ENCODE measurements at regions not wholly inside any gene's neighbourhood (a gene's known extent, or its start where the extent isn't known, plus 50 kb on each side); places are given as distances from the start of the nearest gene placed in this dataset.

GRCh38 chr21:15520811-15521643, 208.8 kb upstream of the USP25 start:
- H3K4me3 ChIP-seq (ENCODE audit: low read depth, low read length), result no peak overlapping the region
- DNase-seq (ENCODE audit: low read depth), result no peak
- TF ChIP-seq CTCF (IDR thresholded peaks at IDR 0.05; ENCODE audit: control insufficient read depth, extremely low read depth, insufficient read depth), result no peak

DNA sequence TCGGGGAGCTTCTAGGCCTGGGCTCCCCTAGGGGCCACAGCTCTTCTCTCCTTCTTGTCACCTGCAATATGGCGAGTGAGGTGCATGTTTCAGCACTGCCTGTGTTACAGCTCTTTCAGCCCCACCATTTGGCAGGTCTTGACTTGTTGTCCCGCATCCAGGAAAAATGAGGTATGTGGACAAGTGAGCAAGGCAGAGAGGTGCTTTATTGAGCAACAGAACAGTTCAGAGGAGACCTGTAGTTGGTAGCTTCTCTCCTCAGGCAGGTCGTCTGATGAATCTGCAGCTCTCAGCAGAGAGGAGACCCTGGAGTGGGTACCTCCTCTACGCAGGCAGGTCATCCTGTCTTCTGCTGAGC, 208.2 kb upstream of the USP25 start:
- no peak overlapping the region for H3K4me3 ChIP-seq (ENCODE audit: low read depth, low read length)
- no peak for DNase-seq (ENCODE audit: low read depth)
- no peak for TF ChIP-seq CTCF (IDR thresholded peaks at IDR 0.05; ENCODE audit: control insufficient read depth, extremely low read depth, insufficient read depth)

DNA sequence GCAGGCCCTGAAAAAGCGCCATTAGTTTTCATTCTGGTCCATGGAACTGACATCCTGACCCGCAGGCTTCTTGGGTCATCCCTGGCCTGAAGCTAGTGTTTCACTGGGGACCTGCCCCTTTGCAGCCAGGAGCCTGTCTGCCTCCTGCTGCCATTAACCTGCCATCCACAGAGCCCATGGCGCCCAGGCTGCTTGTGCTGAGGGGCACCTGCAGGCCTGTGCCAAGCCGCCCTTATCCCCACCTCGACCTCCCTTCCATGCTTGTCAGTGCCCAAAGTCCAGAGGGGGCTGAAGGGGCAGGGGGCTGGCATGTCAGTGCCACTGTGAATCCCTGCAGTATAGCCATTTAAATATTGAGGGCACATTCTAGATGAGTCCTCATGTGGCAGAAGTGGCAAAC, 207.6 kb upstream of the USP25 start:
- H3K4me3 ChIP-seq (ENCODE audit: low read depth, low read length), result no peak overlapping the region
- no peak for DNase-seq (ENCODE audit: low read depth)
- no peak for TF ChIP-seq CTCF (IDR thresholded peaks at IDR 0.05; ENCODE audit: control insufficient read depth, extremely low read depth, insufficient read depth)

- no peak for TF ChIP-seq CTCF (IDR thresholded peaks at IDR 0.05; ENCODE audit: control insufficient read depth, extremely low read depth, insufficient read depth)
These were observed 204.9 kb upstream of the USP25 start for GRCh38 chr21:15524855-15525254.

GRCh38 chr21:15526798-15527197, 203.0 kb upstream of the USP25 start:
- no peak for DNase-seq (ENCODE audit: low read depth)
- H3K4me3 ChIP-seq (ENCODE audit: low read depth, low read length), result no peak overlapping the region
- TF ChIP-seq CTCF (IDR thresholded peaks at IDR 0.05; ENCODE audit: control insufficient read depth, extremely low read depth, insufficient read depth), result no peak

More at GRCh38 chr21:15524855-15525254, 204.9 kb upstream of the USP25 start:
- no peak overlapping the region for H3K4me3 ChIP-seq (ENCODE audit: low read depth, low read length)
- no peak for DNase-seq (ENCODE audit: low read depth)

- no peak for TF ChIP-seq CTCF (IDR thresholded peaks at IDR 0.05; ENCODE audit: control insufficient read depth, extremely low read depth, insufficient read depth)
- DNase-seq (ENCODE audit: low read depth), result no peak
- H3K4me3 ChIP-seq (ENCODE audit: low read depth, low read length), result no peak overlapping the region
These were observed 201.4 kb upstream of the USP25 start for GRCh38 chr21:15528346-15528745.

DNA sequence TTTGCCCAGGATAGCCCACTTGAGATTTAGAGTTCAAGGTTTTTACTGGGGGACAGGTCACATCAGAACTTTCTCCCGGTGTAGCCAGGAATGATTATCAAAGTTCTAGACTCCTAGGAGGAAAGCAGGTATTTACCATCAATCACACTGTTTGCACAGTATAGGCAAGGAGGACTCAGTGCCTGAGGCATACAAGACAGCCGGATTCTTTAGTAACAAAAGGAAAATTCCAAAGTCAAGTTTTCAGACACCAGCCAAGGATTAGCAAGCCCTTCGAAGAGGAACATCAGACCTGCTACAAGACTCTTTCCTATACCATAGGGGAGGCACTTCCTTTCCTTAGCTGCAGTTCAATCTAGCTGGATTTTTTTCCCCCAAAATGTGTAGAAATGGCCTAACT, 197.8 kb upstream of the USP25 start:
- TF ChIP-seq CTCF (IDR thresholded peaks at IDR 0.05; ENCODE audit: control insufficient read depth, extremely low read depth, insufficient read depth), result no peak
- no peak for DNase-seq (ENCODE audit: low read depth)
- H3K4me3 ChIP-seq (ENCODE audit: low read depth, low read length), result no peak overlapping the region
